Stimulated activated naive B cell treated with anti-CD40 and anti-IgM and Interleukin-4, amounts not matched to agents 10 μg/mL and 1 μg/mL and 100 μg/mL, for 72 hours (primary cell): ENCODE measurements at regions not wholly inside any gene's neighbourhood (a gene's known extent, or its start where the extent isn't known, plus 50 kb on each side); places are given as distances from the start of the nearest gene placed in this dataset.

Source experiments
- ATAC-seq, 2 donors: fragments of 150-1000 bp; cut with Tn5 transposase; replicated peaks; 2 replicates each; pipeline ENCODE4 v1.10.0; 2021; ENCODE audit warnings: moderate library complexity in 1 of 2
- DNase-seq: peaks from one replicate; pipeline ENCODE4 v3.0.0; 2021
- H3K27ac Mint-ChIP-seq: one replicate; pipeline ENCODE4 v1.8.0; 2022; ENCODE audit warnings: mild to moderate bottlenecking, mixed read lengths
- H3K27me3 Mint-ChIP-seq, 2 donors: one replicate each; pipeline ENCODE4 v1.8.0; 2022; ENCODE audit warnings: mixed read lengths in 2 of 2
- H3K36me3 Mint-ChIP-seq, 2 donors: one replicate each; pipeline ENCODE4 v1.8.0; 2022; ENCODE audit warnings: mixed read lengths in 2 of 2, mild to moderate bottlenecking in 1 of 2
- H3K4me1 Mint-ChIP-seq, 2 donors: one replicate each; pipeline ENCODE4 v1.8.0; 2022; ENCODE audit warnings: mixed read lengths in 2 of 2, mild to moderate bottlenecking in 1 of 2
- H3K4me3 Mint-ChIP-seq, 2 donors: one replicate each; pipeline ENCODE4 v1.8.0; 2022; ENCODE audit warnings: mild to moderate bottlenecking in 2 of 2, mixed read lengths in 2 of 2, moderate library complexity in 1 of 2
- H3K9me3 Mint-ChIP-seq, 2 donors: one replicate each; pipeline ENCODE4 v1.8.0; 2022; ENCODE audit warnings: mixed read lengths in 2 of 2, mild to moderate bottlenecking in 1 of 2

- Mint-ChIP-seq H3K9me3 (peaks cover 3 to 6% of the 10 kb centered on the region in 2 donors), H3K27ac (no peak overlapping the region), H3K27me3 (no peaks in the 10 kb centered on the region), H3K36me3 (no peaks in the 10 kb centered on the region), H3K4me1 (no peaks in the 10 kb centered on the region), H3K4me3 (no peak overlapping the region)
- DNase-seq, result no peak
- ATAC-seq, result no peak
Observed at GRCh38 chr4:62930884-62931283, 1478.4 kb downstream of the TECRL start.

GRCh38 chr4:62928483-62928882, 1480.8 kb downstream of the TECRL start:
- no peaks in the 10 kb centered on the region for H3K36me3 Mint-ChIP-seq
- no peak for ATAC-seq

GRCh38 chr4:62927574-62927973, 1481.7 kb downstream of the TECRL start:
- Mint-ChIP-seq H3K27ac (no peak overlapping the region), H3K4me1 (no peaks in the 10 kb centered on the region), H3K9me3 (peaks cover 2 to 8% of the 10 kb centered on the region in 2 donors), H3K36me3 (no peaks in the 10 kb centered on the region), H3K27me3 (no peaks in the 10 kb centered on the region), H3K4me3 (no peak overlapping the region)
- no peak for DNase-seq
- ATAC-seq, result no peak

More at GRCh38 chr4:62928483-62928882, 1480.8 kb downstream of the TECRL start:
- H3K9me3 Mint-ChIP-seq, result peaks cover 2 to 7% of the 10 kb centered on the region in 2 donors
- no peak for DNase-seq
- H3K4me1 Mint-ChIP-seq, result no peaks in the 10 kb centered on the region
- no peak overlapping the region for H3K4me3 Mint-ChIP-seq
- no peaks in the 10 kb centered on the region for H3K27me3 Mint-ChIP-seq
- H3K27ac Mint-ChIP-seq, result no peak overlapping the region

GRCh38 chr4:62923783-62924182, 1485.5 kb downstream of the TECRL start:
- Mint-ChIP-seq H3K4me1 (no peaks in the 10 kb centered on the region), H3K27me3 (no peaks in the 10 kb centered on the region), H3K27ac (no peak overlapping the region), H3K36me3 (no peaks in the 10 kb centered on the region), H3K4me3 (no peak overlapping the region), H3K9me3 (peaks cover 2 to 8% of the 10 kb centered on the region in 2 donors)
- DNase-seq (no peak), ATAC-seq (no peak)

- Mint-ChIP-seq H3K27ac (no peak overlapping the region), H3K4me1 (no peaks in the 10 kb centered on the region), H3K9me3 (peaks cover 0 to 1% of the 10 kb centered on the region in 2 donors), H3K27me3 (no peaks in the 10 kb centered on the region), H3K36me3 (no peaks in the 10 kb centered on the region), H3K4me3 (no peak overlapping the region)
- DNase-seq (no peak), ATAC-seq (no peak)
Observed at GRCh38 chr4:62917649-62918048, 1491.6 kb downstream of the TECRL start.

- H3K4me1 Mint-ChIP-seq, result no peaks in the 10 kb centered on the region
- no peak overlapping the region for H3K4me3 Mint-ChIP-seq
- H3K9me3 Mint-ChIP-seq, result peaks cover 4 to 6% of the 10 kb centered on the region in 2 donors
- DNase-seq, result no peak
- H3K27ac Mint-ChIP-seq, result no peak overlapping the region
- H3K36me3 Mint-ChIP-seq, result no peaks in the 10 kb centered on the region
- no peak for ATAC-seq
- H3K27me3 Mint-ChIP-seq, result no peaks in the 10 kb centered on the region
Observed at GRCh38 chr4:62914758-62915157, 1494.5 kb downstream of the TECRL start.

- DNase-seq (no peak), ATAC-seq (no peak)
- no peak overlapping the region for H3K4me3 Mint-ChIP-seq
- no peak overlapping the region for H3K27ac Mint-ChIP-seq
- H3K27me3 Mint-ChIP-seq, result no peaks in the 10 kb centered on the region
- no peaks in the 10 kb centered on the region for H3K4me1 Mint-ChIP-seq
- H3K36me3 Mint-ChIP-seq, result no peaks in the 10 kb centered on the region
- H3K9me3 Mint-ChIP-seq, result peaks cover 4 to 6% of the 10 kb centered on the region in 2 donors
Observed at GRCh38 chr4:62913065-62913464, 1496.2 kb downstream of the TECRL start.

GRCh38 chr4:62912531-62912930, 1496.7 kb downstream of the TECRL start:
- Mint-ChIP-seq H3K36me3 (no peaks in the 10 kb centered on the region), H3K27me3 (no peaks in the 10 kb centered on the region), H3K27ac (no peak overlapping the region), H3K9me3 (peaks cover 4 to 6% of the 10 kb centered on the region in 2 donors), H3K4me3 (no peak overlapping the region), H3K4me1 (no peaks in the 10 kb centered on the region)
- DNase-seq (no peak), ATAC-seq (no peak)

GRCh38 chr4:62909238-62909637, 1500.0 kb downstream of the TECRL start:
- ATAC-seq (no peak), DNase-seq (no peak)
- H3K4me1 Mint-ChIP-seq, result no peaks in the 10 kb centered on the region
- H3K9me3 Mint-ChIP-seq, result peaks cover 4% of the 10 kb centered on the region in 2 donors
- H3K4me3 Mint-ChIP-seq, result no peak overlapping the region
- H3K27me3 Mint-ChIP-seq, result no peaks in the 10 kb centered on the region
- H3K27ac Mint-ChIP-seq, result no peak overlapping the region
- no peaks in the 10 kb centered on the region for H3K36me3 Mint-ChIP-seq

- no peak for ATAC-seq
- Mint-ChIP-seq H3K4me1 (no peaks in the 10 kb centered on the region), H3K27ac (no peak overlapping the region), H3K36me3 (no peaks in the 10 kb centered on the region), H3K27me3 (no peaks in the 10 kb centered on the region), H3K9me3 (peaks cover 8 to 15% of the 10 kb centered on the region in 2 donors), H3K4me3 (no peak overlapping the region)
- no peak for DNase-seq
Observed at GRCh38 chr4:62901101-62901500, 1508.1 kb downstream of the TECRL start.

GRCh38 chr4:62899646-62900364, 1509.4 kb downstream of the TECRL start:
- Mint-ChIP-seq H3K36me3 (no peaks in the 10 kb centered on the region), H3K27ac (no peak overlapping the region), H3K27me3 (no peaks in the 10 kb centered on the region), H3K4me3 (no peak overlapping the region), H3K4me1 (no peaks in the 10 kb centered on the region), H3K9me3 (peaks cover 8 to 15% of the 10 kb centered on the region in 2 donors)
- ATAC-seq (no peak), DNase-seq (no peak)

GRCh38 chr4:62898115-62898514, 1511.1 kb downstream of the TECRL start:
- Mint-ChIP-seq H3K36me3 (no peaks in the 10 kb centered on the region), H3K27ac (no peak overlapping the region), H3K27me3 (no peaks in the 10 kb centered on the region), H3K9me3 (peaks cover 8 to 9% of the 10 kb centered on the region in 2 donors), H3K4me1 (no peaks in the 10 kb centered on the region), H3K4me3 (no peak overlapping the region)
- DNase-seq (no peak), ATAC-seq (no peak)

GRCh38 chr4:62896721-62897120, 1512.5 kb downstream of the TECRL start:
- no peaks in the 10 kb centered on the region for H3K27me3 Mint-ChIP-seq
- H3K36me3 Mint-ChIP-seq, result no peaks in the 10 kb centered on the region
- ATAC-seq (no peak), DNase-seq (no peak)
- H3K4me3 Mint-ChIP-seq, result no peak overlapping the region
- H3K4me1 Mint-ChIP-seq, result no peaks in the 10 kb centered on the region
- no peak overlapping the region for H3K27ac Mint-ChIP-seq
- peaks cover 7% of the 10 kb centered on the region in 2 donors for H3K9me3 Mint-ChIP-seq

GRCh38 chr4:62881901-62882300, 1527.3 kb downstream of the TECRL start:
- DNase-seq, result no peak
- H3K4me3 Mint-ChIP-seq, result no peak overlapping the region
- no peaks in the 10 kb centered on the region for H3K4me1 Mint-ChIP-seq
- no peaks in the 10 kb centered on the region for H3K36me3 Mint-ChIP-seq
- peaks cover 3% of the 10 kb centered on the region in 2 donors for H3K9me3 Mint-ChIP-seq
- ATAC-seq, result no peak
- H3K27ac Mint-ChIP-seq, result no peak overlapping the region
- no peaks in the 10 kb centered on the region for H3K27me3 Mint-ChIP-seq

GRCh38 chr4:62881210-62881609, 1528.0 kb downstream of the TECRL start:
- Mint-ChIP-seq H3K27me3 (no peaks in the 10 kb centered on the region), H3K27ac (no peak overlapping the region), H3K4me1 (no peaks in the 10 kb centered on the region), H3K36me3 (no peaks in the 10 kb centered on the region), H3K9me3 (peaks cover 3% of the 10 kb centered on the region in 2 donors), H3K4me3 (no peak overlapping the region)
- ATAC-seq, result no peak
- DNase-seq, result no peak
